ENCODE measurements at regions not wholly inside any gene's neighbourhood (a gene's known extent, or its start where the extent isn't known, plus 50 kb on each side); places are given as distances from the start of the nearest gene placed in this dataset.

DNA sequence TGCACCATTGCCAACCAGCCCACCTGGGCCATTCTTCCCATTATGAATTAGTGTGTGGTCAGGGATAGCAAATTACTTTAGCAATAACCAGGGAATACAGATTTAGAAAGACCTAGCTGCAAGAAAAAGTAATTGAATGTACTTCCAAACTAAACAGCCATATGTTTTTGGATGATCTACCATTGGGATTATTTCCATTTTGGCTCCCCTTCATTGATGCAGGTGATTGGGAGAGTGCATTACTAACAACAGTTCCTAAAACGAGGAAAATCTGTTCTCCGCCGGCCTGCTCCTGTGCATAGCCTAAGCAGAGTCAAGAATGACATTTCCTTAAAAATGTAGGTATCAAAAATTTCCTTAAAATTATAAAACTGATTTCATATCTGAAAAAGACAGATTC, 58.5 kb downstream of the MAIP1 start:
- DNase-seq (ENCODE audit: low read depth, low spot score): no peak

DNA sequence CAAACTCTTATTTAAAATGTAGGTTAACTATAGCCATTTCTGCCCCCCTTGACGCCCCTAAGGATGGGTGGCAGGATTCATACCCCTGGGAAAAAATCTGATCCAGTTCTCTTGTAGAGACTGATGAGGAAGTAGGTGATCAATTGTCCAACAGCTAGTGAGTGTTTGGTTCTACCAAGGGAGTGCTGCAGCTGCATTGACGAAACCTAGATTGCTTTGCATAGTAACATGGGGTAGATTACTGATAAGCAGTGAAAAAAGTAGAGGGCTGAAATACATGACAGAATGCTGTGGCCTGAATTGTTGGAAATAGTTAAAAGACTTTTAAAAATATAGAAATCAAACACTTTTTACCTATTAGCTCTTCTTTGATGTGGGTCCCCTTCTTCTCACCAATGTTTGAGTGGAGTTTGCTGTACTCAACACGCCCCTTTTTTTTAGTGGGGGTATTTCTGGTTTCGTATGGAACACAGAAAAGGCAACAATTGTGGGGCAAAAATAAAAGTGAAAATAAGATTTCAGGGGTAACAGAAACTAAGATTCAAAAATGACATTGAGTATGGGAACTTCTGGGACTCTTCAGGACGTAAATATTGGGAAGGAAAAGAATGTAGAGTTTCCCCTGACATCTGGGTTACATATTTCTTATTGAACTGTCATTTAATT, 66.2 kb downstream of the MAIP1 start:
- no peak for DNase-seq (ENCODE audit: low read depth, low spot score)

DNA sequence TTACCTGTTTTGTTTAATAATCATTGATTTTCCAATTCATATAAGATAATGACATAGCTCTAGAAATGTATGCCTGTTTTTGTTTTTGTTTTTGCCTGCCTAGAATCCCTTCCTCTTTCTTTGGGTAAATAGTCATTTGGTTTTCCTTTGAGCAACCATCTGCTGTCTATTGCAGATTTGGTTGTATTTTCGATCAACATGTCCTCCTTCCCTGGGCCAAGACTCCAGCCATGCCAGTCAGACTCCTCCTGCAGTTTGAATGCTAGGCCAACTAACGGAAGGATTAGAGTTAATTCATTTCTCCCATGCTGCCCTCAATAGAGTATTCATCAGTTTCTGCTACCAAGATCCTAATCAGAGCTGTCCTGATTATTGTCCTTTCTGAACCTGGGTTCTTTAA, 67.1 kb downstream of the MAIP1 start:
- DNase-seq (ENCODE audit: low read depth, low spot score): no peak

DNA sequence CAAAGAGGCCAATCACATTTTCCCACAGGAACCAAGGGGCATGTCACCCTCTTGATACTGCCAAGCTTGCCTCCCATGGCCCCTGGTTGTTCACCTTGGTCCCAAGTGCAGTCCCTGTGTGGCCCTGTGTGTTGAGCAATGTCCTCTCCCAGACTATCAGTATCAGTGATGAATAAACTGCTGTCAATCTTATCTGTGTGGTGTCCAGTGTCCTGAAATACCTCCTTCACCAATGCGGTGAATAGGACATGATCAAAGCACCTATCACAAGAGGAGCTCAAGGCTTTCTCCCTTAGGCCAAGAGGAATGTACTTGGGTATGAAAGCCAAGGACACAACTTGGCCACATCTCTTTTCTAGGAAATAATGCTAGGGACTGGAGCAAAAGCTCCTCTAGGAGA, 68.2 kb downstream of the MAIP1 start:
- no peak for DNase-seq (ENCODE audit: low read depth, low spot score)

DNA sequence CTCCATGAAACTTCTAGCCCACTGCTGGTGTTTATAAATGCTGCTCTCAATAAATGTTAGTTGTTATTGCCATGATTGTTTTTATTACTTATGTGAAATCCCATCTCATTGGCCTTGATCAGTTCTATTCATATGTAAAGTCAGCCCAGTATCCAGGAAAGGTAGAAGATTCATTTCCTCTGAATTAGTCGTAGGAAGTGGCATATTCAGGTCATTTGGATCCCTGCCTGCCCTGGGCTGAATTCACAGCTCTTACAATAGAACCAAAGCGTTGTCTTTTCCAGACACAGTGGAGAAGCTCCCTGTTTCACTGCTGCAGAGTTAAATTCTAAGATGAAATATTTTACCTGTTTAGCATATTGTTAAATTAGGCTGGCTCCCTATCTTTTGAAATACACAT, 70.3 kb downstream of the MAIP1 start:
- DNase-seq (ENCODE audit: low read depth, low spot score): no peak

DNA sequence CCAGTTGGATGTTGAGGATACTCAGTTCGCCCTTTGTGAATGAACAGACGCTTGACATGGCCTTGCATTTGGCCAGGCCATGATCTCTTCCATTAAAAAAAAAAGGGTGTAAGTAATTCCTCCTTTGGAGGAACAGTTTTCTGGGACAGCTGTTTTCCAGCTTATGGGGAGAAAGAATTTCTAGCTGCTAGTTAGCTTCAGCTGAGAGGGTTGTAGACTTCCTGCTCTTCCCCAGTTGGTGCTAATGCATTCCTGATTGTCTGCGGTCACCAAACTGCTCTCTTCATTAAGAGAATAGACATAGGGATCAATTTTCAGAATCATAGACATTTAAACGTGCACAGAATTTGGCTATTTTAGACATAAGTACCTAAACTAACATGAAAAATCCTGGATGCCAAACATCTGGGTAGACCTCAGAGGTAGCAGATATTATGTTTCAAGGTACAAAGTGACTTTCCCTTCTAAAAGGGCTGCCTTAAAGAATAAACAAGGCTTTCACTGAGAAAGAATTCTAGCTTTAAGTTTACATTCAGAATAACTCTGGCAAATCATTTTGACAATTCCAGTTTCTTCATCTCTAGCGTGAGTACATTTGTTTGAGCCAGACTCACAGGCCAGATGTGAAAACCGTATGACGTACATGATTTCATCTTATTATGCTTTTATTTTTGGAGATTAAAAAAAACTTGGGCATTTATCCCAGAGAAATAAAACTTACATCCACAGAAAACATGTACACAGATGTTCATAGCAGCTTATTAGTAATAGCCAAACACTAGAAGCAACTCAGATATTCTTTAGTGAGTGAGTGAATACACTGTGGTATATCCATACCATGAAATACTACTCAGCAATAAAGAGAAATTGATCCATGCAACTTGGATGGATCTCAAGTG, 71.2 kb downstream of the MAIP1 start:
- DNase-seq (ENCODE audit: low read depth, low spot score): no peak

DNA sequence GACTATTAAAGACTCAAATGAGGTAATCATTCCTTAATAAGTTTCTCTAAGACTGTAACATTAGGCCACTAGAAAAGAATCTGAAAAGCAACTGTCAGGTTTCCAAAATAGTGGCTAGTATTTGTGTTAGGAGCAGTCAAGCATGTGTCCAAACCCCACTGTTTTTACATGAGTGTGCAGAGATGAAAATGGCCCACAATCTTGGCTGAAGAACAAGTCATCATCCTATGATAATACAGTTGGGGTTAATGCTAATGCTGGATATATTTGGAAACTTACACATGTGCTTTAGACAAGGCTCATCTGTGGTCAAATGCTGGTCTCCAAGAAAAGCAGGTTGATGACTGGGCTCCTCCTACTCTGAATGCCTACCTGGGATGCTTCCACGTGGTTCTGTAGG, 73.6 kb downstream of the MAIP1 start:
- no peak for DNase-seq (ENCODE audit: low read depth, low spot score)

DNA sequence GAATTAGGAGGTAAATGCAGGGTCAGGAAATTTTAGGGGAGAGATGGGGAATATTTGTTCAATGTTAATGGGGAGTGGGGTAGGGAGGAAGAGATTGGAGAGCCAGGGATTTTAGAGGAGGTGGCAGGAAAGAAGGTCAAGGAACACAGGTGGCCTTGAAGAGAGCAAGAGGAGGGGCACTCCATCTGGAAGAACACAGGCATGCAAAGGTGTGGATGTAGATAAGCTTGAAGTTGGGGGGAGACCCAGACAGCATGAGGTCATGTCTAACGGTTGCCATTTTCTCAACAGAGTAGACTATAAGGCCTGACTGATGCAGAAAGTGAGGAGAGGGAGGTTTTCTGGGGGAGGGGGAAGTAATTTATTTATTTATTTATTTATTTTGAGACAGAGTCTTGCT, 77.5 kb downstream of the MAIP1 start:
- no peak for DNase-seq (ENCODE audit: low read depth, low spot score)

DNA sequence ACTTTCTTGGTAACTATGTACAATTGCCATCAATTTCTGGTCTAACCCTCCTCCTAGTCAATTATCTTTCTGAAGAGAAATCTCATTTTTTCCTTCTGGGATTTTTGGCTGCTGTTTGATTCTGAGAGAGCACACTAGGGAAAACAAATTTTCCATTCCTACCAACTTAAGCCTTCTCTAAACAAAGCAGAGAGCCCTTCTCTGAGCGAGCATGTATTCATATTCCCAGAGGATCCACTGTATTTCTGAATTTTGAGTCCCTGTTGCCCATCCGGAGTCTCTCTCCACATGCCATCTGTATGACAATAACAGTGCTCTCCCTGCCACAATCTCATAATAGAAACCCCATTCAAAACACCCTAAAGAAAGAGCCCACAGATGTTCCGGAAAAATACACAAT, 78.5 kb downstream of the MAIP1 start:
- no peak for DNase-seq (ENCODE audit: low read depth, low spot score)

DNA sequence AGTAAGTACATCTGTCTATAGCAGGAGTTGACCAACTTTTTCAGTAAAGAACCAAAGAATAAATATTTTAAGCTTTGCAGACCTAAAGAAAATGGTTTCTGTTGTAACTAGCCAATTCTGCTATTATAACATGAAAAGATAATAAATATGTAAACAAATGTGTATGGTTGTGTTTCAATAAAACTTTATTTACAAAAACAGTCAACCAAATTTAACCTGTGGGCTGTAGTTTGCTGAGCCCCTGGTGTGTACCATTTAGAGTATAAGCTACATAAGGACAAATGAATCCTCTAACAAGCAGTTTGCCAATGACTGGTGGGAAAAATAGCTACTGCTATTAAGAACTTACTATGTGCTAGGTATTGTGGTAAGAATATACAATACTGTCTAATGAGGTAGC, 79.4 kb downstream of the MAIP1 start:
- DNase-seq (ENCODE audit: low read depth, low spot score): no peak

DNA sequence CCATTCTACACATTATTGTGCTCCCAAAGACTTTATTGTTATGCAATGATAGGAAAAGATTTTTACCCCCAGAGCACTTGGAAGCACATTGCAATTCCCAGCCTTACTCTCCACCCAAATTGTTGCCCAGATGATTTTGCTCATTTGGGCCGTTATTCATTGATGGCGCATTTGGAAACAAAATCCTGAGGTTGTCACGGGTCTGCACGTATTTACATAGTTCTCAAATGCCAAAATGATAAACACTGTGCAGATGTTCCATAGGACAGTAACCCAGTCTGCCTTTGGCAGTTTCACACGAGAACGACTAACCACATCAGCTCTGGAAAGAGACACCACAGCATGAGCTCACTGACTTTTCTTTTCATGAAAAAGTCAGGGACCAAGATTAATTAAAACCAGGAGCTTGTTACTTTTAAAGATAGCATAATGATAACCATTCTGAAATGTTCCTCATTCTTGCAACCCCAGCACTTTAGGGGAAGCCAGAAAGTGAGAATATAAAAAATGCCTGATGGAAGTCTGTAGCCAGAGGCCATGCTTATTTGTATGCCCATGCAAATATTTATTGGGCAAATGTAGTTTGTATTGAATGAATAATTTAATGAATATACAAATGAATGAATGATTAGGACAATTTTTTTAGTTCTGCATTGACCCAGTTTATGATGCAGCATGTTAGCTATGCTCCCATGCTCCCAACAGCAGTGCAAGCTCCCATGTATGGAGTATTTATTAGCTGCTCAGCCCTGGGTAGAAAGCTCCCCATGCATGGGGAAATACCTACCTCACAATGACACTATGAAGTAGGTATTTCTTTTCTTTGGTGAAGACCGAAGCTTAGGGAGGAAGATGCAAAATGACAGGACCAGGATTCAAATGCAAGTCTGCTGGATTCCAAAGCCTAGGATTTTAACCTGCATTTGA, 84.6 kb downstream of the MAIP1 start:
- DNase-seq (ENCODE audit: low read depth, low spot score): no peak

DNA sequence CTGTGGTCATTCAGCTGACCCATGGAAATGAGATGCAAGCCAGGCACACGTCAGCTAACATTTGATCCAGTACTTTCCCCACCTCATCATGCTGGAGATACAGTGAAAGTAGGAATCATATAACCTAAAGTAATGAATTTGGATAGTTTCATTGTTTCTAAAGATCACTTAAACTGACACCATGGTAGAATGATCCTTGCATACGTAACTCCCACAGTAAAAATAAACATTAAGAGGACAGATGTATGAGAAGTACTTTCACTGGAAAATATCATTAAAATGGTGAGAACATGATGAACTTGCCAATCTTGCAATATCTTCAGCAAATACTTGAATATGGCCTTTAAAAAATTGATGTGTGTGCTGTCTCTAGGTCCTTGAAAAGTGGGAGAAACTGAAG, 85.4 kb downstream of the MAIP1 start:
- no peak for DNase-seq (ENCODE audit: low read depth, low spot score)

DNA sequence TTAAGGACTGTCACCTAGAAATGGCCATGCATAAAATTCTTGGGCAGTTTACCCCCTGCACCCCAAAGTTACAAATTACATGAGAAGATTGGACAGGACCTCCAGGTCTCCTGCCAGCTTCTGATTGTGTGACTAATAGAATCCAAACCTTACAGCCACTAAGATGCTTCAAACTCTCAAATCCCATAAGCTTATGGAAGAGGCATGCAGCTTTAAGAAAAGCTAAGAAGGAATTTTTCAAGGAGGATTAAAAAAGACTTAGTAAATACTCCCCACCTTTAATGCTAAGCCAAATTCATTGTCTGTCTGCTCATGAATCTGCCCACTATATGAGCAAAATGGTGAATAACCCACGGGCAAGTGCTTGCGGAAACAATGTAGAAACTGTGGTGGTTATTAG, 86.3 kb downstream of the MAIP1 start:
- no peak for DNase-seq (ENCODE audit: low read depth, low spot score)

DNA sequence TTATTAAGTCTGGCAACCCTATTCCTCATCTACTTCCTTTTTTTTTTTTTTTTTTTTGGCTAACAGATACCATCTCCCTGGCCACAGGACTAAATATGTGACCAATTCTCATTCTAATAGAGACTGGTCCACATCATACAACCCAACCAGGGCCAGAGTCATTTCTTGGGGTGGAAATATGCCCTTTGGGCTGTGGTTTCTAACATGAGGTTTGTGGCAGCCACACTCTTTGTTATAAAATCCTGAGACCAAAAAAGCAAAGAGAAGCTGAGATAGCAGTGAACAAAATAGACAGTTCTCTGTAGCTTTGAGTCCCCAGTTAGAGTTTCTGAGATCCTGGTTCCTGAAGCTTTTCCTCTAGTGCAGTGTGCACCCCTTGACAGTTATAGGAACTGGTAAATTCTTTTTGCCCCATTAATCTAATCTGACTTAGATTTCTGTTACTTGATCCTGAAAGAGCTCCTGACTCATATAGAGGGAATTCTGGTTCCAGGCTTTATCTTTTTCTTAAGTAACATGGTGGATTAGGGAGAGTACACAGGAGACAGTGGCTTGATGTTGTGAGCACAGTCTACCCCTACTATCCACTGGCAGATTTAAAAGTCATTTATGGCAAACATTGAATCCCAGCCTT, 86.8 kb downstream of the MAIP1 start:
- no peak for DNase-seq (ENCODE audit: low read depth, low spot score)

DNA sequence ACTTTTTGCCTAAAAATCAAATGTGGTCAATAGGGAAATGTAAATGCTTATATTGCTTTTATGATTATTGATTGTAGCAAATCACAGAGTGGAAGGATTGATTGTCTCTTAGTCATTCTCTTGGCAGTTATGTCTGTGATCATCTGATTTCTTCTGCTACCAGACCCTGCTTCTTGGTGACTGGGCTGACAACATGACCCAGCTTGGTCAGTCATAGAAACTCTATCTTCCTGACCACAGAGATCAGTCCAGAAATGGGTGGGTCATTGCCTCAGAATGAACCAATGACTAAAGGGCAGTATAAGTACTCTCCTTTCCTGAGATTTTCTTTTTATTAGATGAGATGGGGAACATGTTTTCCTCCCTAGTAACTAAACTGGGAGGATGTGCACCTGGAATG, 87.6 kb downstream of the MAIP1 start:
- no peak for DNase-seq (ENCODE audit: low read depth, low spot score)

DNA sequence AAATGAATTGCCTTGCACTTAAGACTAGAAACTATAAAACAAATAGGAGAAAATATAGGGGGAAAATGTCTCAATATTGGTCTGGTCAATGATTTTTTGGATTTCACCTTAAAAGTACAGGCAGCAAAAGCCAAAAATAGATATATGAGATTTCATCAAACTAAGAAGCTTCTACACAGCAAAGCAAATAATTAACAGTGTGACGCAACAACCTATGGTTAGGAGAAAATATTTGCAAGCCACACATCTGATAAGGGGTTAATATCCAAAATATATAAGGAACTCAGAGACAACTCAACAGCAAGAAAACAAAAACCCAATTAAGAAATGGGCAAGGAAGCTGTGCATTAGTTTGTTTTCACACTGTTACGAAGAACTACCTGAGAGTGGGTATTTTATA, 89.1 kb downstream of the MAIP1 start:
- DNase-seq (ENCODE audit: low read depth, low spot score): no peak

DNA sequence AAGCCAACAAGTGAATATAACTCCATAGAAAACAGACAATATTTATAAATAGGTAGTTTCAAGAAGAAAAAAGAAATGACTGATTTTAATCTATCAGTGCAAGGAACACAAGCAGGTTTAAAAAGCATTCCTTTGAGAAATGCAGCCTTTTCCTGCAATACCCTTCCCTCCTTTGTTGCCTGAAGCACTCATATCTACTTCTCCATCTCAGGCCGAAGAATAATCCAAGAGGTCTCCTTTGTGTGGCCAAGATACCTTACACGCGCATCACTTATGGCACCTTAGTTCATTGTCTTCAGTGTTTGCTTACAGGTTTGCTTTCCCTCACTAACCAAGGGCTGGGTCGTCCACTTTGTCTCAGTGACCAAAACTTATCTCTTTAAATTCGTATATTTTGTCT, 93.0 kb downstream of the MAIP1 start:
- DNase-seq (ENCODE audit: low read depth, low spot score): no peak

DNA sequence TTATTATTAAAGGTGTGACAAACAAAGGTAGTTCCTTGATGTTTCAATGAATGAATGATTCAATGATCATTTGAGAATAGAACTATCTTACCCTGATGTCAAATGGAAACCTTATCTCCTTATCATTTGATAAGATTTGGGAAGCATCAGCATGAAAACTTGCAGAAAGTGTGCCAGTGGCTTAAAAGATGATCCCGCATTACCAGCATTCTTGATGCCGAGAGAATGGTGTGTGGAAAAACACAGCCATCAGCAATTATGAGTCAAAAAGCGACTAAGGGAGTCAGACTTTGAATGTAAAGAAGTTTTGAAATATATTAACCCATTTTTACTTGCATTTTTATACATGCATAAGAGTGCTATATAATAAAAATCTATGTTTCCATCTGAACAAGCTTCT, 93.7 kb downstream of the MAIP1 start:
- no peak for DNase-seq (ENCODE audit: low read depth, low spot score)

DNA sequence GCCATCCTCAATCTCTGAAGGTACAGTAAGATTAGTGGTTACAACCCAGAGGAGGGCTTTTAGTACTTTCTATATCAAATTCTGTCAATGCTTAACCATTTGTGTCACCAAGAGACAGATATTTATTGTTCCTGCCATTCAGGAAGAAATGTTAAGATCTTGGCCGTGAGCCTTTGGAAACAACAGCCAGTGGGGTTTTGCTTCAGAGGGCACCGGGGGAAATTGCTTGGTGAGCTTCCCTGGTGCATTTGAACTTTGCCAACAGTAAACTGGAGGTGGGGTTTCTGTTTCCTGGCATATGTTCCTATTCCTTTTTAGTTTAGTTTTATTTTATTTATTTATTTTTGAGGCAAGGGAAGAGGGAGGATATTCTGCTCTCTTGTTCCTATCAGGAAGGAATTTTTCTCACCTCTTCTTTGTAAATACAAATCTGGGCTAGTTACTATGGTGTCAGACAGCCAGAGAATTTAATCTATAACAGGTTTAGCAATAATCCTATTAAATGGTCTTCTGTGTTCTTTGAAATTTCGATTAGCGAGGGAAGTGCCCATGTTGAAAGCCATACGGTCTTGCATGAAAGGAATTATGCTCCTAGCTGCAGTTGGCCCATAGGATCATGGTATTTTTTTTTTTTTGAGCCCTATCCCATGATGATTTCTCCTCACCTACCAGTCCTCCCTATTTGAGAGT, 95.7 kb downstream of the MAIP1 start:
- no peak for DNase-seq (ENCODE audit: low read depth, low spot score)

DNA sequence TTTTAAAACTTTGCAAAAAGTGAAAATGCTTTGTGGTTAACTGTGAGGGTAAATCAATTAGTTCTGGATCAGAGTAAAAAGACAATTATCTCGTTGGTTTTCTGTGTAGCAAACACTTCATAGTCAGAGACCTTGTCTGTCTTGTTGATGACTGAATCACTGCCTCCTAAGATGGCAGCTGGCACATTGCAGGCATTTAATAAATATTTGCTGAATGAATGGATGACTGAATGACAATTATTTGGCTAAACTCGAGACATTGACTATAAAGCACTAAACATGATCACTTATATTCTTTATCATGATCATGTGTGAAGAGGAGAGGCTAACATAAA, 96.2 kb downstream of the MAIP1 start:
- DNase-seq (ENCODE audit: low read depth, low spot score): no peak

DNA sequence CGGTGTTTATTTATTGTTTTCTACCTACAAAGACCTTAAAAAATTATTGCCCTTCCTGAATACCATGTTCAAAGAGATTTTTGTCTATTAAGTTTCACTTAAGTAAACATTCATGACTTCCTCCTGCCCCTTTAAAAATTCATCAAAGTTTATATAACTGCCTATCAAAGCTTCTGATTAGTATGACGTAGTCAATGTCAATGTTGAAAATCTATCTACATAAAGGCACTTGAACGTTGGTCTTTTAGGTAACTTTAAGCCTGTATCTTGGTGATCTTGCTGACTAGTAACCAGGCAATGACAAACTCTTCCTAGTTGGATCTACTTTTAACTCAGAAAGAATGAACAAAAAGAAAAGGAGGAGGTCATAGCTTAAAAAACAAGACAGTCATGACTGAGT, 97.2 kb downstream of the MAIP1 start:
- no peak for DNase-seq (ENCODE audit: low read depth, low spot score)

Measured in iPS DF 19.7 (cell line).